IMR-90 (cell line): ENCODE measurements at regions not wholly inside any gene's neighbourhood (a gene's known extent, or its start where the extent isn't known, plus 50 kb on each side); places are given as distances from the start of the nearest gene placed in this dataset.
"Not testable (repeated sequence)": the region's sequence is repeated elsewhere in the genome, so short reads cannot be mapped to it uniquely, and the experiment has no call there.

Source experiments
- ATAC-seq: fragments of 200-7000 bp; cut with Tn5 transposase; 2 replicates; pipeline ENCODE4 v1.9.1; 2020; ENCODE audit warnings: low read depth, mild to moderate bottlenecking, moderate library complexity
- BruUV-seq: library from RNA; stranded (reverse); fragments of 400-500 nt; replicated peaks from 2 replicates; lab custom pipeline; 2021; lab: Mats Ljungman, UMichigan
- CTCF ChIA-PET: fragments of 300-600 bp; formaldehyde crosslinking; extraction: SDS; loops from one replicate; lab custom pipeline; 2021; ENCODE audit warnings: antibody characterized with exemption; lab: Yijun Ruan, JAX
- POLR2A ChIA-PET: fragments of 300-600 bp; sonication (Branson Sonifier 250); formaldehyde crosslinking; loops from one replicate; lab custom pipeline; 2022; ENCODE audit warnings: antibody characterized with exemption; ENCODE audit not compliant: unreplicated experiment; lab: Charles Lee
- DNase-seq: peaks from one replicate; pipeline ENCODE4 v3.0.0; 2013
- H2AFZ ChIP-seq: replicated peaks from 2 replicates; pipeline ENCODE3; 2013; ENCODE audit warnings: low read length, mild to moderate bottlenecking; ENCODE audit not compliant: poor library complexity
- H2AK5ac ChIP-seq: 2 replicates; pipeline ENCODE4 v1.6.1; 2013; ENCODE audit warnings: low read depth, low read length, inconsistent platforms
- H2AK9ac ChIP-seq: replicated peaks from 2 replicates; pipeline ENCODE3; 2013; ENCODE audit warnings: mild to moderate bottlenecking, low read depth, low read length, moderate library complexity; ENCODE audit not compliant: poor library complexity
- H2BK120ac ChIP-seq: 2 replicates; pipeline ENCODE4 v1.6.1; 2013; ENCODE audit warnings: low read depth, low read length, inconsistent platforms
- H2BK15ac ChIP-seq: 3 replicates; pipeline ENCODE4 v1.6.1; 2013; ENCODE audit warnings: low read depth, low read length, inconsistent platforms
- H2BK20ac ChIP-seq: 2 replicates; pipeline ENCODE4 v1.6.1; 2013; ENCODE audit warnings: low read depth, mild to moderate bottlenecking, inconsistent platforms, low read length, moderate library complexity
- H2BK5ac ChIP-seq: 2 replicates; pipeline ENCODE4 v1.6.1; 2013; ENCODE audit warnings: mild to moderate bottlenecking, low read depth, low read length, inconsistent platforms; ENCODE audit not compliant: poor library complexity, severe bottlenecking
- H3K14ac ChIP-seq: replicated peaks from 2 replicates; pipeline ENCODE4 v1.6.1; 2013; ENCODE audit warnings: low read depth, low read length, inconsistent platforms
- H3K18ac ChIP-seq: 2 replicates; pipeline ENCODE4 v1.6.1; 2013; ENCODE audit warnings: low read depth, low read length, control low read depth
- H3K23ac ChIP-seq: 2 replicates; pipeline ENCODE4 v1.6.1; 2013; ENCODE audit warnings: low read depth, low read length, inconsistent platforms
- H3K27ac ChIP-seq: 2 replicates; pipeline ENCODE4 v1.5.1; 2013; ENCODE audit warnings: mild to moderate bottlenecking, control low read depth, low read length; ENCODE audit not compliant: insufficient read depth
- H3K27me3 ChIP-seq: 2 replicates; pipeline ENCODE4 v1.6.1; 2013; ENCODE audit warnings: low read length; ENCODE audit not compliant: control insufficient read depth, insufficient read depth
- H3K36me3 ChIP-seq: 2 replicates; pipeline ENCODE4 v1.6.1; 2013; ENCODE audit warnings: low read length, mixed read lengths; ENCODE audit not compliant: control insufficient read depth, insufficient read depth
- H3K4ac ChIP-seq: 2 replicates; pipeline ENCODE4 v1.6.1; 2013; ENCODE audit warnings: low read depth, low read length, inconsistent platforms
- H3K4me1 ChIP-seq: 2 replicates; pipeline ENCODE4 v1.6.1; 2013; ENCODE audit warnings: low read length, mixed read lengths; ENCODE audit not compliant: control insufficient read depth, insufficient read depth
- H3K4me2 ChIP-seq: 2 replicates; pipeline ENCODE4 v1.6.1; 2013; ENCODE audit warnings: low read depth, mild to moderate bottlenecking, control low read depth, low read length, moderate library complexity
- H3K4me3 ChIP-seq: 2 replicates; pipeline ENCODE4 v1.5.1; 2013; ENCODE audit warnings: low read depth, mild to moderate bottlenecking, control low read depth, low read length, moderate library complexity; ENCODE audit not compliant: insufficient read depth
- H3K56ac ChIP-seq: 2 replicates; pipeline ENCODE4 v1.6.1; 2013; ENCODE audit warnings: low read length, inconsistent platforms; ENCODE audit not compliant: insufficient read depth; ENCODE audit errors: extremely low read depth
- H3K79me1 ChIP-seq, 2 experiments: 2 replicates each; pipeline ENCODE4 v1.6.1; 2013; ENCODE audit warnings: low read length in 2 of 2, inconsistent platforms in 1 of 2, low read depth in 1 of 2
- H3K9ac ChIP-seq: 2 replicates; pipeline ENCODE4 v1.6.1; 2013; ENCODE audit warnings: low read depth, low read length, control low read depth
- H3K9me1 ChIP-seq: 2 replicates; pipeline ENCODE4 v1.6.1; 2013; ENCODE audit warnings: low read length, inconsistent platforms; ENCODE audit not compliant: insufficient read depth
- H3K9me3 ChIP-seq: 2 replicates; pipeline ENCODE4 v1.6.1; 2013; ENCODE audit warnings: low read length; ENCODE audit not compliant: control insufficient read depth, insufficient read depth
- H4K20me1 ChIP-seq: 2 replicates; pipeline ENCODE4 v1.6.1; 2013; ENCODE audit warnings: low read length, inconsistent platforms; ENCODE audit not compliant: insufficient read depth
- H4K5ac ChIP-seq: 2 replicates; pipeline ENCODE4 v1.6.1; 2013; ENCODE audit warnings: mild to moderate bottlenecking, low read depth, low read length, control low read depth
- H4K8ac ChIP-seq, 2 experiments: 2 replicates each; pipeline ENCODE4 v1.6.1; 2013; ENCODE audit warnings: low read depth in 2 of 2, low read length in 2 of 2, control low read depth in 1 of 2, inconsistent platforms in 1 of 2
- H4K91ac ChIP-seq: 2 replicates; pipeline ENCODE4 v1.6.1; 2013; ENCODE audit warnings: low read depth, low read length, inconsistent platforms; ENCODE audit not compliant: insufficient read depth
- WGBS, 2 experiments: methylation state at CpG; one replicate each; pipeline versions ENCODE4 v1.1.5 to v1.1.7; 2013; ENCODE audit warnings: missing lambda C conversion rate in 2 of 2; ENCODE audit not compliant: insufficient read length in 1 of 2; ENCODE audit errors: extremely low coverage in 2 of 2; 5-methylcytosine and 5-hydroxymethylcytosine counted together
- dilution Hi-C: fragments of 300-500 bp; cut with HindIII; formaldehyde crosslinking; loops from one replicate; pipeline ENCODE4 v1.14.3; 2018; ENCODE audit warnings: low sequenced_read_pairs; ENCODE audit not compliant: unreplicated experiment
- in situ Hi-C: fragments of 300-500 bp; cut with MboI; formaldehyde crosslinking; loops from 3 replicates; pipeline ENCODE4 v1.14.3; 2019; ENCODE audit warnings: low sequenced_read_pairs, inconsistent platforms, mixed read lengths
- intact Hi-C: fragments of 100-400 bp; cut with micrococcal nuclease; formaldehyde crosslinking; loops from 2 replicates; pipeline ENCODE4 v1.10.0; 2022

DNA sequence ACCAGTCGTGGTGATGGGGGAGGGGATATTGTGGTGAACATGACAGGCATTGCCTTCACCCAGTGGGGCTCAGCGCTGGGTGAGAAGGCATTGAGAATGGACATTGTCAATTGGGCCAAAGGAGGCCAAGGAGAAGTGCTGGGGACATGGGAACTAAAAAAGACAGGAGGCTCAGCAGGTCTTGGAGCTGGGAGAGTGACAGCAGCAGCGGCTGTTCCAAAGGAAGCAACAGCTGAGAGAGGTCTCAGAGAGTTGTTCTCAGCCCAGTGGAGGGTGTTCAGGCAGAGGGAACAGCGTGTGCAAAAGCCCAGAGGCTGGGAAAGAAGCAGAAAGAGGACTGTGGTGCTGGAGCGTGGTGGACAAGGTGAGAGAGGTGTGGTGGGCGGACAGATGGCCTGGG lies 56.6 kb upstream of the ASNS start:
- H3K56ac ChIP-seq, H3K79me1 ChIP-seq, H3K14ac ChIP-seq, H3K4me2 ChIP-seq, BruUV-seq, H3K4ac ChIP-seq, DNase-seq, H2AFZ ChIP-seq, H3K9ac ChIP-seq, H3K4me1 ChIP-seq, H3K27ac ChIP-seq, H4K20me1 ChIP-seq, H2BK120ac ChIP-seq, POLR2A ChIA-PET, H2BK15ac ChIP-seq, H4K5ac ChIP-seq, H3K27me3 ChIP-seq, dilution Hi-C loops, H2AK5ac ChIP-seq, H3K4me3 ChIP-seq, H3K23ac ChIP-seq, H3K9me1 ChIP-seq, in situ Hi-C loops, H3K9me3 ChIP-seq, H4K91ac ChIP-seq, H2AK9ac ChIP-seq, H2BK20ac ChIP-seq, ATAC-seq, H2BK5ac ChIP-seq, H4K8ac ChIP-seq, H3K36me3 ChIP-seq, H3K18ac ChIP-seq: not testable (repeated sequence)
- 79% methylated on average over 2 of the region's 6 CpGs; no CpG with 5 or more reads in 1 of the 2 experiments for WGBS, 2 experiments
- CTCF ChIA-PET, result interaction anchor here (0.6 kb wide), 1 partner anchor 810 kb away, joined by 3 read pairs; no protein-coding TSS in a partner anchor
- intact Hi-C loops, result loop anchor here (5.0 to 10.0 kb wide), 2 partner anchors 57 to 824 kb away; partner anchors contain the start of gene ASNS
